SK-N-MC (cell line): ENCODE measurements at regions not wholly inside any gene's neighbourhood (a gene's known extent, or its start where the extent isn't known, plus 50 kb on each side); places are given as distances from the start of the nearest gene placed in this dataset.

ENCODE experiments used
- DNase-seq: peaks from one replicate; pipeline ENCODE4 v3.0.0-alpha.2; 2011; ENCODE audit warnings: low read depth, low spot score
- H3K27ac ChIP-seq: fragments of 200-600 bp; sonication (generic); 2 replicates; pipeline ENCODE4 v1.5.1; 2016; ENCODE audit warnings: mixed run types
- H3K36me3 ChIP-seq: fragments of 200-600 bp; sonication (generic); 2 replicates; pipeline ENCODE4 v1.6.1; 2017; ENCODE audit warnings: antibody characterized with exemption, low read length, mixed read lengths; ENCODE audit not compliant: insufficient read depth
- H3K4me3 ChIP-seq: fragments of 200-600 bp; sonication (generic); 2 replicates; pipeline ENCODE4 v1.5.1; 2016
- H3K9ac ChIP-seq: fragments of 200-600 bp; sonication (generic); 2 replicates; pipeline ENCODE4 v1.8.0; 2017; ENCODE audit warnings: mixed run types, mixed read lengths; ENCODE audit not compliant: insufficient read length
- H3K9me3 ChIP-seq: fragments of 200-600 bp; sonication (generic); 2 replicates; pipeline ENCODE4 v1.6.1; 2017; ENCODE audit warnings: low read depth, mild to moderate bottlenecking, antibody characterized with exemption, low read length, moderate library complexity, mixed read lengths
- EZH2 ChIP-seq: fragments of 200-600 bp; sonication (generic); IDR thresholded peaks from one replicate; pipeline ENCODE4 v1.6.1; 2017; ENCODE audit warnings: antibody characterized with exemption
- FOXP2 ChIP-seq: optimal IDR thresholded peaks from 2 replicates; pipeline ENCODE3; 2011; ENCODE audit warnings: mild to moderate bottlenecking, moderate library complexity; ENCODE audit not compliant: insufficient read depth; ENCODE audit errors: extremely low read length, control extremely low read depth
- POLR2AphosphoS5 ChIP-seq: IDR thresholded peaks from 2 replicates; pipeline ENCODE4 v1.6.1; 2012; ENCODE audit warnings: mild to moderate bottlenecking, low read depth, low read length, borderline replicate concordance

DNA sequence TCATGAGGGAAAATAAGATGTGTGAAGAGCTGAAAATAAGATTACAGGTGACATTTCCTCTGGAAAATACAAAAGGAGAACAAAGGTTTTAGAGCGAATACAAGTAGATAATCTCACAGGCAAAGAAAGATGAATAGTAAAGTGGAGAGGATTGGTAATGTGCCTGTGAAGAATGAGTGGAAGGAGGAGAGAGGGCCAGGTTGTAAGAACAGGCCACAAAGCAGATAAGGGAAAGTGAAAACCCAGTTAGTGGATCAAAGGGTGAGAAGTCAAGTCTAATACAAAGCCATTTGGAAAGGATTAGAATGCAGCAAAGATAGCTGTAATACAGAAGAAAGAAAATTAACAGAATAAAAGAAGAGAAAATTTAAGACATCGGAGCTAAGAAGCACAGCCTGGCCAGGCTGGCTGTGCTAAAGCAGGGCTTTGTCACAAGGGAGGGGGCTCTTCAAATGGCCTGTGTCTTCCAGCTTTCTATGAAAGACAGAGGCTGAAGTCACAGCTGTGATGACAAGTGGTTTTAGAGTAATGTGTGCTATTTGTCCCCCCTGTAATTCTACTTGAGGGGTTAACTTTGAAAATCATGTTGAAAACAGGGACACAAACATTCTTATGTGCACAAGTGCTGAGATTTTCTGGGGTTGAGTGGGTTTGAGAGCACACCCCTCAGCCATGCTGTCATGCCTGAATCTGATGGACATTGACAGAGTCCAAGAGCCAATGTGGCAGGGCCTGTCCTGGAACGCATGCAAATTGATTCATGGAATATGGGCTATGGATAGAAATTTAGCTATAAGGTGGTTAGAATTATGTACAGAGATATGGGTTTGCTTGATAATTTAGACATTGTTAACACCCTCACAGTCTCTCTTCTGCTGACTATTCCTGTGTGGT lies 344.5 kb upstream of the NAV3 start:
- no peak overlapping the region for H3K9ac ChIP-seq
- H3K4me3 ChIP-seq, result no peak overlapping the region
- H3K27ac ChIP-seq, result no peak overlapping the region
- no peaks in the 10 kb centered on the region for H3K9me3 ChIP-seq
- DNase-seq, result no peak
- no peaks in the 10 kb centered on the region for H3K36me3 ChIP-seq
- no peak for TF ChIP-seq FOXP2
- no peak for TF ChIP-seq POLR2AphosphoS5

DNA sequence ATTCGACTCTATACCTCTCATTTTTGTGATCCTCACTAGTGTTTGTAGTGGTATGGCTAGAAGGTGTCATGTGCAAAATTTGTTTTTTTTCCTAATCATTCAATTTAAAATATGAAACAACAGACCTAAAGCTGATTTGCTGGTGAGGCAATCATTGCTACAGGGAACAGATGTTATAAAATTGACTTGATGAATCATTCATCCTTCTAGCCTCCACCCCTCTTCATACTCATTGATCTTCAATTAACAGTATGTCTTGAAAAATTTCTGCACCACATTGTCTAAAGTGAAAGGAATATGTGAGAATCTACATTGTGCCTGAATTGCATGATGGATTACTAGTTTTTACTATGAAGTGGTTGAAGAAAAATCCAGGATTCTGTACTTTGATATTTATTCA lies 349.0 kb upstream of the NAV3 start:
- Histone ChIP-seq H3K9ac (no peak overlapping the region), H3K36me3 (no peaks in the 10 kb centered on the region), H3K27ac (no peak overlapping the region), H3K4me3 (no peak overlapping the region), H3K9me3 (no peaks in the 10 kb centered on the region)
- TF ChIP-seq FOXP2 (no peak), POLR2AphosphoS5 (no peak), EZH2 (no peak)
- no peak for DNase-seq

DNA sequence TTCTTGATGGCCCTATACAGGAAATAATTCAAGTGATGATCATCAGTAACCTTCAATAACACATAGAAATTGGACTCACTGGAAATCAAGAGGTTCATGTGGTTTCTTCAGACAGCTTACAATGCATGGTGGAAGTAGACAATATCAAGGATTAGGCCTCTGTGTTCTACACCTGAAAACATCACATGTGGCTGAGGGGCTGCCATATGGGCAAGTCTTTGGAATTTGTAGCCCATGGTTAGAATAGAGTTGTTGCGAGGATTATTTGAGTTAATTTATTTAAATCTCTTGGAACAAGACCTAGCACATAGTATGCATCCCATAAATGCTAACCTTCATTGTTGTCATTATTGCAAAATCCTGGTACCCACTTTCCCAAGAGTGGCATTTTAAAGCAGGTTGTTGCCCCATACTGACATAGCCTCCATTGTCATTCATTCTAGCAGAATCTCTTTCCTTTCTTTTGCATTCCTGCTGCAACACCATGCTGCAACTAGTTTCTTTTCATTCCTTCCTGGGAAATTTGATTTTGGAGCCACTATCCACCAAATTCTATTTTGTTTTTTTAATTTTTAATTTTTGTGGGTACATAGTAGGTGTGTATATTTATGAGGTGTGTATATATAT lies 352.7 kb upstream of the NAV3 start:
- Histone ChIP-seq H3K36me3 (no peaks in the 10 kb centered on the region), H3K4me3 (no peak overlapping the region), H3K9ac (no peak overlapping the region), H3K27ac (no peak overlapping the region), H3K9me3 (no peaks in the 10 kb centered on the region)
- DNase-seq, result no peak
- no peak for TF ChIP-seq POLR2AphosphoS5
- TF ChIP-seq FOXP2, result no peak
- TF ChIP-seq EZH2, result no peak

DNA sequence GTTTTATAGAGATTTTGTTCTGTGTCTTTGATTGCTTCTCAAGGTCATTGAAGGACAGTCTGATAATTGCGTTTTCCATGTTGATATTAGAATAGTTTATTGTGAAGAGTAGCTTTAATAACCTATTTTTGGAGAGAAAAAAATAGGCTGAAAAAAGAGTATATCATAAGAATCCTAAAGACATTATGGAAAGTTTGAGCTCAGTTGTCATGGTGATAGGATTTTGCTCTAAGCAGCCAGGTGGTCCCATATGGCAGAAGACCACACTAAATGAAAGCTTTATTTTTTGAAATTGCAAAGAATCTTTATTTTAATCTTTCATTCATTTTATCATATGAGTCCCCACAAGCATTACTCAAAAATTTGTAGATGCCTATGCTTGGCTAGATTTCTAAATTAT lies 358.9 kb upstream of the NAV3 start:
- no peaks in the 10 kb centered on the region for H3K36me3 ChIP-seq
- H3K9ac ChIP-seq, result no peak overlapping the region
- H3K4me3 ChIP-seq, result no peak overlapping the region
- no peaks in the 10 kb centered on the region for H3K9me3 ChIP-seq
- H3K27ac ChIP-seq, result no peak overlapping the region
- no peak for DNase-seq
- TF ChIP-seq POLR2AphosphoS5 (no peak), EZH2 (no peak), FOXP2 (no peak)

DNA sequence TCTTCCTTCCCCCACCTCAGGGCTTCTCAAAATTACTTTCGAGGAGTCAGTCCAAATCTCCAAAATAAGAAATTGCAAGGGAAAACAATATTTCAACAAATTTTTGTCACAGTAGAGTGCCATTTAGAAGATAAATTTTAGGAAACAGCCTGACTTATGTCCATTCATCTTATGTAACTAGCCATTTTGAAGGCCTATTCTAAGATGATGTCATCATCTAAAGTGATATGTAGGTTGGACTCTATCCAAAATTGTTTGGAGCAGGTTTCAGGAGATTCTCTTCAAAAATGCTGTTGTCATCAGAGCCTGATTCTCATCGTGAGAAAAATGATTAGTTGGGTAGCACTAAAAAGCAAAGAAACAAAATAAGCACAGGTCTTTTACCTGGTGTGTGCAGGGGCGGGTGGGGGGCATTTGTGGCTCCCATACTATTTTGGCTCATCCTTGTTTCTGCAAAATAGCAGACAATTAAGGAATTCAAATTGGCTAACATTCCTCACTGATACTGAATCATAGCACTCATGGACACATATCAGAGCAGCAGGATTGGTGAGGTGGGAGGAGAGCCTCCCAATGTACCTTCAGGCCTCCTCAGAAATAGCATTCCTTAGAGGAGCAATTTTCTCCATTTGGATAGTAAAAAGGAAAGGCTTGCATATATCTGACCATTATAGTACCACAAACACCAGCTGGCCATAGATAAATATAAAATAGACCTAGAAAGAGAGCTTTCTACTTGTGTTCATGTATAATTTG lies 360.9 kb upstream of the NAV3 start:
- TF ChIP-seq FOXP2 (no peak), POLR2AphosphoS5 (no peak), EZH2 (no peak)
- H3K4me3 ChIP-seq, result no peak overlapping the region
- H3K36me3 ChIP-seq, result no peaks in the 10 kb centered on the region
- no peak for DNase-seq
- no peak overlapping the region for H3K27ac ChIP-seq
- no peaks in the 10 kb centered on the region for H3K9me3 ChIP-seq
- H3K9ac ChIP-seq, result no peak overlapping the region

DNA sequence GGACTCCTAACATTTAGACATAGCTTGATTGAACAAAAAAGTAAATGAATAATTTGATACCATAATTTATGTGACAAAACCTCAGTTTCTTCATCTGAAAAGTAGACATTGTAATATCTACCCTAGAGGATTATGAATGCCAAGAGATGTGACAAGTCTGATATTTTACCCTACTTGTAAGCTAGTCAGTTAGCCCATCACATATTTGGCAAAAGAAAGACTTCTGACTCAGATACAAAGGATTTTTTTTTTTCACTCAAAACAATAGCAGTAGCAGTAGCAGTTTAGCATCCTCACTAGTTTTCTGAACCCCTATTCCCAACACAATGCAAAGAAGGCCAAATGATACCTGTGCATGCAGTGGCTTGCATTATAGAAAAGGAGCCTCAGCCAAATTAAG lies 377.3 kb upstream of the E2F7 start:
- Histone ChIP-seq H3K9ac (no peak overlapping the region), H3K36me3 (no peaks in the 10 kb centered on the region), H3K27ac (no peak overlapping the region), H3K4me3 (no peak overlapping the region), H3K9me3 (no peaks in the 10 kb centered on the region)
- TF ChIP-seq POLR2AphosphoS5 (no peak), EZH2 (no peak), FOXP2 (no peak)
- DNase-seq, result no peak

DNA sequence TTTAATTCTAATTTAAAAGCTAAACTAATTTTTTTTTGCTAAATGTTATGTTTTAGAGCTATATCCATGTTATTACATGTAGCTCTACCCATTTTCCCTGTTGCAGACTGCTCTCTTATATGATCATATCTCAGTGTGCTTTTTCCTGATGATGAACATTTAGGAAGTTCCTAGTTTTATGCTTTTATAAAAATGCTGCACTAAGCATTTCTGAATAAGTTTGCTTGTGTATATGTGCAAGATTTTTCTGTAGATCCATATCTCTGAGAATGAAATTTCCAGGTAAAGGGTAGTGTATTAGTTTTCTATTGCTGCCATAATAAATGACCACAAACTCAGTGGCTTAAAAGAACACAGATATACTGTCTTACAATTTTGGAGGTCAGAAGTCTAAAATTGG lies 374.4 kb upstream of the E2F7 start:
- H3K9me3 ChIP-seq, result no peaks in the 10 kb centered on the region
- DNase-seq, result no peak
- H3K9ac ChIP-seq, result no peak overlapping the region
- no peak overlapping the region for H3K27ac ChIP-seq
- no peak overlapping the region for H3K4me3 ChIP-seq
- no peaks in the 10 kb centered on the region for H3K36me3 ChIP-seq
- TF ChIP-seq POLR2AphosphoS5 (no peak), EZH2 (no peak), FOXP2 (no peak)

DNA sequence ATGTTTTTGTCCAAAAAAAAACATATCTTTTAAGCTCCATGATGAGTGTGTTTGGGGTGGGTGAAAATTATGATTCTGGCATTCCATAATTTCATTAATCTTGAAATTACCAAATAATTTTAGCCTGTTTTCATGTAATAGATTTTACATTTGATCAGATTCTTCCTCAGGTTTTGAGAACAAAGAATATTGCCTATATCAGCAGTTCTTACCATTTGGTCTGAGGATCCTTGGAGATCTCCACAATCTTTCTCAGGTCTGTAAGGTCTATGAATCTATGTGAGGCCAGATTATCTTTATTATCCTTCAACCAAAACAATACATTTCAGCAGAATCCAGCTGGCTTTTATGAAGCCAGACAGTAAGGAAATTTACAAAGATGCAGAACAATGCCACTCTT lies 373.3 kb upstream of the E2F7 start:
- TF ChIP-seq POLR2AphosphoS5 (no peak), EZH2 (no peak), FOXP2 (no peak)
- Histone ChIP-seq H3K4me3 (no peak overlapping the region), H3K27ac (no peak overlapping the region), H3K9me3 (no peaks in the 10 kb centered on the region), H3K9ac (no peak overlapping the region), H3K36me3 (no peaks in the 10 kb centered on the region)
- DNase-seq, result no peak
